ENCODE measurements at regions not wholly inside any gene's neighbourhood (a gene's known extent, or its start where the extent isn't known, plus 50 kb on each side); places are given as distances from the start of the nearest gene placed in this dataset.
A peak's percentile ranks its signal among the peaks of the same experiment; 100 is the strongest.
"Not testable (repeated sequence)": the region's sequence is repeated elsewhere in the genome, so short reads cannot be mapped to it uniquely, and the experiment has no call there.

DNA sequence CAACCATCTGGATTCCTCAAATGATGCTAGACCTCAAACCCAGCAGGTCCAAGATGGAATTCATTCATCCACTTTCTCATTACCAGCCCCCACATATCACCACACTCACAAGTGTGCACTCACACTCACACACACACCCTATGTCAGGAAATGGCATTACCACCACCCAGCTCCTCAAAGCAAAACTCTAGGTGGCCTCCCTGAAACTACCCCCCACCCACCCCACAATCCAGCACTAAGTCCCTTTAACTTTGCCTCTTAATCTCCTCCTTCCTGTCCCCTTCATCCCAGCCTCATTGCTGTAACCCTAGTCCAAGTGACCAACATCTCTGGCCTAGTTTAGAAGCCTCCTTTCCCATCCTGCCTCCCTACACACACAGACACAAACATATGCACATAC is 109.4 kb downstream of the TNFAIP3 start:
- Histone ChIP-seq H3K4me3 (no peak overlapping the region), H3K27me3 (no peaks in the 10 kb centered on the region), H3K9me3 (no peaks in the 10 kb centered on the region), H3K36me3 (no peaks in the 10 kb centered on the region), H3K27ac (no peak overlapping the region), H3K4me1 (no peaks in the 10 kb centered on the region)
- no peak for DNase-seq
- no peak for TF ChIP-seq POLR2A (IDR thresholded peaks at IDR 0.05)
- TF ChIP-seq, protein P1, sequence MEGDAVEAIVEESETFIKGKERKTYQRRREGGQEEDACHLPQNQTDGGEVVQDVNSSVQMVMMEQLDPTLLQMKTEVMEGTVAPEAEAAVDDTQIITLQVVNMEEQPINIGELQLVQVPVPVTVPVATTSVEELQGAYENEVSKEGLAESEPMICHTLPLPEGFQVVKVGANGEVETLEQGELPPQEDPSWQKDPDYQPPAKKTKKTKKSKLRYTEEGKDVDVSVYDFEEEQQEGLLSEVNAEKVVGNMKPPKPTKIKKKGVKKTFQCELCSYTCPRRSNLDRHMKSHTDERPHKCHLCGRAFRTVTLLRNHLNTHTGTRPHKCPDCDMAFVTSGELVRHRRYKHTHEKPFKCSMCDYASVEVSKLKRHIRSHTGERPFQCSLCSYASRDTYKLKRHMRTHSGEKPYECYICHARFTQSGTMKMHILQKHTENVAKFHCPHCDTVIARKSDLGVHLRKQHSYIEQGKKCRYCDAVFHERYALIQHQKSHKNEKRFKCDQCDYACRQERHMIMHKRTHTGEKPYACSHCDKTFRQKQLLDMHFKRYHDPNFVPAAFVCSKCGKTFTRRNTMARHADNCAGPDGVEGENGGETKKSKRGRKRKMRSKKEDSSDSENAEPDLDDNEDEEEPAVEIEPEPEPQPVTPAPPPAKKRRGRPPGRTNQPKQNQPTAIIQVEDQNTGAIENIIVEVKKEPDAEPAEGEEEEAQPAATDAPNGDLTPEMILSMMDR (IDR thresholded peaks at IDR 0.05) = no peak
- intact Hi-C loops (cut with DNase I; ENCODE audit: low total_unique reads) = no loop called here

DNA sequence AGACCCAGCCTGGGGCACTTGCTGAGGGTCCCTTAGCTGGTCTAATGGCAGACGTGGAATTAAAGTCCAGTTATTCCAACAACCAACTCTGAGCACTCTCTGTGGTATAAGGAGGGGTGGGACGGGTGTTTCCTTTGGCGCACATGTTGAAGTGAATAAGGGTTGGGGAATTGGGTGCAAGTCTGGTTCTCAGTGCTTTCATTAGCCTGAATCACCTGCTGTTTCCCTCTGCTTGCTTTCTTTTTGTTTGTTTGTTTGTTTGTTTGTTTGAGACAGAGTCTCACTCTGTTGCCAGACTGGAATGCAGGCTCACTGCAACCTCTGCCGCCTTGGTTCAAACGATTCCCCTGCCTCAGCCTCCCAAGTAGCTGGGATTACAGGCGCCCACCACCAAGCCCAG is 110.1 kb downstream of the TNFAIP3 start:
- no peaks in the 10 kb centered on the region for H3K27me3 ChIP-seq
- DNase-seq = no peak
- no peaks in the 10 kb centered on the region for H3K9me3 ChIP-seq
- no peaks in the 10 kb centered on the region for H3K36me3 ChIP-seq
- H3K4me1 ChIP-seq = no peaks in the 10 kb centered on the region
- no peak overlapping the region for H3K4me3 ChIP-seq
- no peak for TF ChIP-seq POLR2A (IDR thresholded peaks at IDR 0.05)
- TF ChIP-seq, protein P1 (IDR thresholded peaks at IDR 0.05) = no peak
- H3K27ac ChIP-seq = peak overlapping the region in 1 of 2 donors; percentile 17
- intact Hi-C loops (cut with DNase I; ENCODE audit: low total_unique reads) = no loop called here

DNA sequence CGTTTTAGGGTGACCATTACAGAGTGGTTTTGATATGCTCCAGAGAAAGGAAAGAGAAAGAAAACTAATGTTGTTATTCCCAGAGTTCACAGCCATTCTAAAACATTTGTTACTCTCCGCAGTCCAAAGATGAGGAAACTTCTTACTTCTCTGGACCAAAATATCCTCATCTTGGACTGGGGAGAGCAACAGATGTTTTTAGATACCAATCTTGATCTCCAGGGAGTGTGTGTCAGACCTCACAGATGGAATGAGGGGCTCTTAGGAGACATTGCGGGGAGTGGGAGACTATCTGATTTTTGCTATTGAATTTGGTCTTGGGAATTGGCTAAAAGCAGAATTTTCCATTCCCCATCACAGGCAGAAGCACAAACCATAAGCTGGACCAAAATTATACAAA is 110.8 kb downstream of the TNFAIP3 start:
- intact Hi-C loops (cut with DNase I; ENCODE audit: low total_unique reads) = no loop called here
- TF ChIP-seq POLR2A (IDR thresholded peaks at IDR 0.05) = no peak
- TF ChIP-seq, protein P1 (IDR thresholded peaks at IDR 0.05) = no peak
- no peaks in the 10 kb centered on the region for H3K27me3 ChIP-seq
- H3K4me1 ChIP-seq = no peaks in the 10 kb centered on the region
- H3K4me3 ChIP-seq = no peak overlapping the region
- H3K36me3 ChIP-seq = no peaks in the 10 kb centered on the region
- no peaks in the 10 kb centered on the region for H3K9me3 ChIP-seq
- DNase-seq = no peak
- H3K27ac ChIP-seq = peak overlapping the region in 1 of 2 donors; percentile 17

DNA sequence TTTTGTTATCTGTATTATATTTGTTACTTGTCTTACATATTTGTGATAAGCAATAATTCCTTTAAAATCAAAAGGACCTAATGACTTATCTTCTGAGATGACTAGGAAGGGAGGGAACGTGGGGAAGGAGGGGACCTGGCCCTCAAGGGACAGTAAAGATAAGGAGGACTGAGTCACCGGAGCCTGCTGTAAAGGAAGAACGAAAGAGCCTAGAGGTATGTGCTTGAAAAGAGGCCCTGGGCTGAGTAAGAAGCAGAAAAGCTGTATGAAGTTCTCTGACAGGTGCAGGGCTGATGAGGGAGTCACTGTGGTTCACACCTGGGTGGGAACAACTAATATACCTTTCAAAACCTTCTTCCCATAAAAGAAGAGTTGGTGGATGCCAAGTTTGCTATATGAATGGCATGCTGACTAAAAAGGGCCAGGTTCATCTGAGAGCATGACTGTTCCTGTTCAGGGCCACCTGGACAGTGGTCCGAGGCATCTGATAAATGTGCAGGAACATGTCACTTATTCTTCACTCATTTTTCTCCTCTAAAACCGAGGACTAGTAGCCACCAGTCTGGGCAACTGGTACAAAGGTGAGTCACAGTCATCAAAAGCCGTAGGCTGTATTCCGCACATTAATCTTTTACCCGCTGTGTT is 111.3 kb downstream of the TNFAIP3 start:
- H3K27ac ChIP-seq = no peak overlapping the region
- no peak for DNase-seq
- H3K4me1 ChIP-seq = no peaks in the 10 kb centered on the region
- no peaks in the 10 kb centered on the region for H3K36me3 ChIP-seq
- TF ChIP-seq, protein P1 (IDR thresholded peaks at IDR 0.05) = no peak
- no peak for TF ChIP-seq POLR2A (IDR thresholded peaks at IDR 0.05)
- intact Hi-C loops (cut with DNase I; ENCODE audit: low total_unique reads) = no loop called here
- H3K27me3 ChIP-seq = no peaks in the 10 kb centered on the region
- H3K9me3 ChIP-seq = no peaks in the 10 kb centered on the region
- no peak overlapping the region for H3K4me3 ChIP-seq

DNA sequence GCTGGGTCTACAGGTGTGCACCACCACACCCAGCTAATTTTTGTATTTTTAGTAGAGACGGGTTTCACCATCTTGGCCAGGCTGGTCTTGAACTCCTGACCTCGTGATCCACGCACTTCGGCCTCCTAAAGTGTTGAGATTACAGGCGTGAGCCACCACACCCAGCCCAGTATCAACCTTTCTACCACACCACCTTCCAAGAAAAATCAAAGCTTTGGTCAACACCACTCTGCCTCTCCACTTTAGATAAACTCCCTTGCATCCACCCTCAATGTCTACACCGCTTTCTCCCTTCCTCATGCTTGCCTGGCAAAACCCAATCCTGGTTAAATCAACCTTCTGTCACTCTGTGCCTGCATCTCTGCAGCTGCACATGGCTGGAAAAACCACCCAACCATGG is 112.2 kb downstream of the TNFAIP3 start:
- H3K36me3 ChIP-seq; H3K9me3 ChIP-seq; H3K4me3 ChIP-seq; H3K27ac ChIP-seq; H3K4me1 ChIP-seq; intact Hi-C loops (cut with DNase I; ENCODE audit: low total_unique reads); DNase-seq; H3K27me3 ChIP-seq: not testable (repeated sequence)

DNA sequence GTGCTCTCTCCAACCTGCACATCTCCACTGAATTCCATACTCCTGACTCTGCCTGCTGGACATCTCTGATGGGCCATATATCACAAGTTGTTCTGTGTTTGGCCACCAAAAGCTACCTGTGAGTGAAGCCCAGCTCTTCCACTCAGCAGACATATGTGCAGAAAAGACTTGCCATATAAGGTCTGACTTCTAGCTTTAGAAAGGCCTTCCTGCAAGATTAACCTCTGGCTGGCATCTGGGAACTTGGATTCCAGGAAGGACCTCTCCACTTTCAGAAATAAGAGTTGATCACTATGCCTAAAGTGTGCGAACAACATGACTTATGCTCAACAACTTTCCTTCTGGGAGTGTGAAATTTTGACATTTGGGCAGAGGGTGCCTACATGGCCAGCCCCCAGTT is 113.7 kb downstream of the TNFAIP3 start:
- H3K27me3 ChIP-seq = no peaks in the 10 kb centered on the region
- no peak for DNase-seq

More for the DNA sequence above, 113.7 kb downstream of the TNFAIP3 start:
- intact Hi-C loops (cut with DNase I; ENCODE audit: low total_unique reads) = no loop called here
- Histone ChIP-seq H3K27ac (no peak overlapping the region), H3K4me3 (no peak overlapping the region), H3K36me3 (no peaks in the 10 kb centered on the region), H3K4me1 (no peaks in the 10 kb centered on the region), H3K9me3 (no peaks in the 10 kb centered on the region)
- no peak for TF ChIP-seq POLR2A (IDR thresholded peaks at IDR 0.05)
- TF ChIP-seq, protein P1 (IDR thresholded peaks at IDR 0.05) = no peak

Measured in uterus (tissue), 3 donors.